HG03175 (cell line): ENCODE measurements at regions not wholly inside any gene's neighbourhood (a gene's known extent, or its start where the extent isn't known, plus 50 kb on each side); places are given as distances from the start of the nearest gene placed in this dataset.
A peak's percentile ranks its signal among the peaks of the same experiment; 100 is the strongest.
"Not testable (repeated sequence)": the region's sequence is repeated elsewhere in the genome, so short reads cannot be mapped to it uniquely, and the experiment has no call there.

ENCODE experiments used
- ATAC-seq: cut with Tn5 transposase; IDR thresholded peaks from one replicate; pipeline ENCODE4 v1.9.1; 2021; ENCODE audit warnings: mild to moderate bottlenecking, moderate library complexity; ENCODE audit not compliant: unreplicated experiment

DNA sequence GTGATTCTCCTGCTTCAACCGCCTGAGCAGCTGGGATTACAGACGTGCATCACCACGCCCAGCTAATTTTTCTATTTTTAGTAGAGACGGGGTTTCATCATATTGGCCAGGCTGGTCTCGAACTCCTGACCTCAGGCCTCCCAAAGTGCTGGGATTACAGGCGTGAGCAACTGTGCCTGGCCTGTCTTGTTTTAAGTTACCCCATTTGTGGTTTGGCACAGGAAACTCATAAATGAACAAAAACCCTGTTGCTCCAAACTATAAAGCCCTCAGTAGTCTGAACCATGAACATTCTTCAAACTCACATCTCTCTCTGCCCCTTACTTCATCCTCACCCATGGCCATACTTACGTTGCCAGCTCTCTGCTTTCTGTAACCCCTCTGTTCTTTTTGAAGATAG, 61.7 kb downstream of the RHOU start:
- ATAC-seq = not testable (repeated sequence)

DNA sequence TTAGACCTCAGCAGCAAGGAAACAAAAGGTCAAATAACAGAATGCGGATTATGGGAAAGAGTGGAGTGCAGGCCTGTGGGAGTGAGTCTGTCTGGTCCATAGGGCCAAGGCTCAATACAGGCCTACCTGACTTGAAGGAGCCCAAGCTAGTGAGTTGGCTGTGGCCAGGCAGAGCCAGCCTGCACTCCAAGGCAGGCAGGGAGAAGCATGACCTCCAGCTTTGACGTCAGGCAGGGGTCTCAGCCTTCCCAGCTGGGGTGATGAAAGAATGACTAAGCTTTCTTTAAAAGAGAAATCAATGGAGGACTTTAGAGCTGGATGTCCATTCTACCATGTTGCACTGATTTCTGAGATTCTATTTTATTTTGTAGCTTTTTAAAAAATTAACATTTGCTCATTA, 62.8 kb downstream of the RHOU start:
- ATAC-seq = no peak

DNA sequence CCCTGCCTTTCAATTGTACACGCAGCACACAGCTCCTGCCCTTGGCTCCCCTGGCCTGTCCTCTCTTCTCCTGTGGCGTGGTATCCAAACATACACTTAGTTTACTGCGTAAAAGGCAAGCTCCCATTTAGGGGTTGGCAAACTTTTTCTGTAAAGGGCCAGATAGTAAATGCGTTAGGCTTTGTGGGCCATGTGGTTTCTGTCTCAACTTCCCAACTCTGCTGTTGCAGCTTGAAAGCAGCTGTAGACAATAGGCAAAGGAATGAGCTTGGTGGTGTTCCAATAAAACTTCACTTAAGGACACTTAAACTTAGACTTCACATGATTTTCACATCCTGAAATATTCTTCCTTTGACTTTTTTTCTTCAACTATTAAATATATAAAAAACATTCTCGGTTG, 63.3 kb downstream of the RHOU start:
- ATAC-seq = no peak

DNA sequence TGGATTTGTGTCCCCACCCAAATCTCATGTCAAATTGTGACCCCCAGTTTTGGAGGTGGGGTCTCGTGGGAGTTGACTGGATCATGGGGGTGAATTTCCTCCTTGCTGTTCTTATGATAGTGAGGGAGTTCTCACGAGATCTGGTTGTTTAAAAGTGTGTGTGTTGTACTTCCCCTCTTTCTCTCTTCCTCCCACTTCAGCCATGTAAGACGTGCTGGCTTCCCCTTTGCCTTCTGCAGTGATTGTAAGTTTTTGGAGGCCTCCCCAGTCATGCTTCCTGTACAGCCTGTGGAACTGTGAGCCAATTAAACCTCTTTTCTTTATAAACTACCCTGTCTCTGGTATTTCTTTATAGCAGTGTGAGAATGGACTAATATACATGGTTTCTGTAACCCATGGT, 64.6 kb downstream of the RHOU start:
- no peak for ATAC-seq

DNA sequence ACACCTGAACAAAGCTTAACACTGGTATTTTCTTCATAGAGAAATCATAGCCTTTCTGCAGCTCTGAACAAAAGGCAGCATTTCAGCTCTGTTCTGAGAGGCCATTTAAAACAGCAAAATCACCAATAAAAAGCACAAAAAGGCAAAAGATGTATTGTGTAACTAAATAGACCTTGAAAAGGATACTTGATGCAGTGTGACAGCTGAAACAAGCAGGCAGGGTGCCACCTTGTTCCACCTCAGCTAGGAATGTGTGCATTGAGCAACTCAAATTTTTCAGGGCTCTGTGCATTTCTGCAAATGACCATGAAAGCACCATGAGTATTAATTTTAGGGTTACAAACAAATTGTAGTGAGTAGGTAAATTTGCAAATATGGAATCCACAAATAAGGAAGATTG, 65.8 kb downstream of the RHOU start:
- ATAC-seq = no peak

DNA sequence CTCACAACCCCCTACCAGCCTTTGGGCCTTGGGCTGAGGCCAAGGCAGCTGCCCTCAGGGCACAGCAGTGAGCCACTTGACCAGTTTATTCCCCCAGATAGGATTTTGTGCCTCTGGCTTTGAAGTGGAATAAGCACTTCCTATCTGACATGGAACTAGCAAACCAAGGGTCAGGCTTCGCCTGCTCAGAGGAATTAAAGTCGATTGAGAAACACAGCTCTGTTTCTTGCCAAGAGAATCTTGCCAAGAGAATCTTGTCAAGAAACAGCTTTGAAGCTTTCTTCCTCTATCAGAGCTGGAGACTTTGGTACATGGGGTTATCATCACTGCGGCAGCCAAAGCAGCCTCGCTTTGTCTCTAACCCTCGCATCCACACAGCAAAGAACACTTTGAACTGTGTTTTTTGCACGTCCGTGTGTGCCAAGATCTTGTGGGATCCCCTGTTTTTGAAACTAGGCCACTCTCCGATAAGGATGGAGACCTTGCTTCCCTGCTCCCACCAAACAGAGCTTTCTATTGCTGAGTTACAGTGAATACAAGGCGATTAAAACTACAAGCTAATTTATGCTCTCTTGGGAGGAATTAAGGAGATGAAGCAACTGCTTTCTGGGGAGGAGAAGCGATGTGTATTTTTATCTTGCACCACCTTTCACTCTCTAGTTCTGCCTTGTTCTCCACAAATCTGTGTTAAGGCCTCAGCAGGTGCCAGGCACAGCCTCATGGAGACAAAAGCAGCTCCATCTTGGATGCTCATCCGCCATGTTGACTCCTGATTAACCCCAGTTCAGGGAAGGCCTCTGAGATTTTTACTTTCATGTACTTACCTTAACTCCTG, 67.3 kb downstream of the RHOU start:
- no peak for ATAC-seq

DNA sequence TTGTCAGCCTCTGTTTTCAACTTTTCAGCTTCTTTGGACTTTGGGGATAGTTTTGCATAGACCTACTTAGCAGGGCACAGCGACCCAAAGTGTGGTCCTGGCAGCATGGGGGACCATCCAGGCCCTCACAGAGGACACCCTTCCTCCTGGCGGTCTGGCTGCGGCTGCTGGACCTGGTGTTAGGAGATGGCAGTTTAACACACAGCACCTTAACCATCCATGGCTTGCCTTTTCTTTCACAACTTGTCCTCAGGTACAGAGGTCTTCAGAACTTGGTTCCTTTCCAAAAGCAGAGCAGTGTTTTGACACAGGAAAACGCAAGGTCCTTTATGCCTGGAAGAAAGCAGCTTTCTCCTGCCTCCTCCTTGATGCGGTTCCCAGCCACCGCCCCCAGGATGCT, 68.1 kb downstream of the RHOU start:
- no peak for ATAC-seq

DNA sequence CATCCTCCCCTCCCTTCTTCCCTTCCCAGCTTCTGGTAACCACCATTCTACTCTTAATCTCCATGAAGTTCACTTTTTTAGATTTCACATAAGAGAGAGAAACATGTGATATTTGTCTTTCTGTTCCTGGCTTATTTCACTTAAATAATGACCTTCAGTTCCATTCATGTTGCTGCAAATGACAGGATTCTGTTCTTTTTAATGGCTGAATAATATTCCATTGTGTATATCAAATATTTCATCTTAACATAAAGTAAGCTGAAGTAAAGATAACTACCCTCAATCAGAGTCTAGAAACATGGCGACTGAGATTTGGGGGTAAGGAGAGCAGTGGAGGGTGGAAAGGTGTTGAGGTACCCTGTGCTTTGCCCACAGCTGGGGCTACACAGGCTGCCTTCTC, 68.9 kb downstream of the RHOU start:
- ATAC-seq = no peak

DNA sequence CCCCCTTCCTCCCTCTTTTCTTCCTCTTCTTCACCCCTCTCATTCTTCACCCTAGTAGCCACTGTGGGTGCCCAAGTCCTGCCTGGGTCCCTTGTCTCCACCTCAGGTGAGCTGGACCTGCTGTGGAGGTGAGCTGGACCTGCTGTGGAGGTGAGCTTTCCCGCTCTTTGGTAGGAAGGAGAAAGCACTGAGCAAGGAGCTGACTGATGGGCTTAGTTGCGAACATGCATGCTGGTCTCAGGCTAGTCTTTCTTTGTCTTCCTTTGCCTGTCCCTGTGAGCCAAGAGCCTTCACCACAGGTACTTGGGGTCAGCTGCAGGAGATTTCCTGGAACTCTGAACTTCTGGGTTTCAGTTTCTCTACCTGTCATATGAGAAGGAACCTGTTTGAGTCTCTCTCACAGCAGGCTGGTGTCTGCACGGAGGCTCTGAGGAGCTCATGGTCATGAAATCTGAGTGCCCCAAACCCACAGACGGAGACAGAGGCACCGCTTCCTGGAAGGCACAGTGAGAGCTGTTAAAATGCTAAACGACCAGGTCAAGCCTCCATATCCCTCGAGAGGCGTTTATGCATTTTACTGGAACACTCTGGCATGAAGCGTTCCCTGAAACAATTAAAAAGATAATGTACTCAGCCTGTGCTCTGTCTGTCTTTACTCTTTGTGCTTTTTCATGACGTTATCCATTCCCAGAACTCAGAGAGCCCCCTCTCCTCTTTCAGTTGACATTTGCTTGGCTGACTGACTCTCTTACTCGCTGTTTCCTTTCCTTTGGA, 69.5 kb downstream of the RHOU start:
- ATAC-seq = peak; percentile 66

DNA sequence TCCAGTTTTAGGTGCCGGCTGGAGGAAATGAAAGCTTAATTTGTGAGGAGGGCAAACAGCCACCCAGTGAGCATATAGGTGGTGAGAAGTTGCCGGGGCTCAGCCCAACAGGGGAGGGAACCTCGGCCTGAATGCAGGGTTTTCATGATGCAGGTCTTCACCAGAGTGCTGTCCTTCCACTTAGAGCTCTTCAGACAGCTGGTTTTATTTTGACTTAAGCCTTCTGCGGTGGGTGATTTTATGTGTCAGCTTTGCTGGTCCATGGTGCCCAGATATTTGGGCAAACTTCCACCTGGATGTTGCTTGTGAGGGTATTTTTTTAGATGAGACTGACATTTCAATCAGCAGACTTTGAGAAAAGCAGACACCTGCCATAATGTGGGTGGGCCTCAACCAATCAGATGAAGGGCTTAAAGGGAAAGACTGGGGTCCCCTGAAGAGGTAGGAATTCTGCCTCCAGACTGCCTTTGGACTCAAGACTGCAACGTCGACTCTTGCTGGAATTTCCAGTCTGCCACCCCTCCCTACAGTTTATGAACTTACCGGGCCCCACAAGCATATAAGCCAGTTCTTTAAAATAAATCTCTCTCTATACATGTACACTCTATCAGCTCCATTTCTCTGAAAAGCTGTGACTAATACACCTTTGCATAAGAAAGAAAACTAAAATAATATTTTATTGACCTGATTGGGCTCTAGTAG, 72.8 kb downstream of the RHOU start:
- ATAC-seq = no peak

DNA sequence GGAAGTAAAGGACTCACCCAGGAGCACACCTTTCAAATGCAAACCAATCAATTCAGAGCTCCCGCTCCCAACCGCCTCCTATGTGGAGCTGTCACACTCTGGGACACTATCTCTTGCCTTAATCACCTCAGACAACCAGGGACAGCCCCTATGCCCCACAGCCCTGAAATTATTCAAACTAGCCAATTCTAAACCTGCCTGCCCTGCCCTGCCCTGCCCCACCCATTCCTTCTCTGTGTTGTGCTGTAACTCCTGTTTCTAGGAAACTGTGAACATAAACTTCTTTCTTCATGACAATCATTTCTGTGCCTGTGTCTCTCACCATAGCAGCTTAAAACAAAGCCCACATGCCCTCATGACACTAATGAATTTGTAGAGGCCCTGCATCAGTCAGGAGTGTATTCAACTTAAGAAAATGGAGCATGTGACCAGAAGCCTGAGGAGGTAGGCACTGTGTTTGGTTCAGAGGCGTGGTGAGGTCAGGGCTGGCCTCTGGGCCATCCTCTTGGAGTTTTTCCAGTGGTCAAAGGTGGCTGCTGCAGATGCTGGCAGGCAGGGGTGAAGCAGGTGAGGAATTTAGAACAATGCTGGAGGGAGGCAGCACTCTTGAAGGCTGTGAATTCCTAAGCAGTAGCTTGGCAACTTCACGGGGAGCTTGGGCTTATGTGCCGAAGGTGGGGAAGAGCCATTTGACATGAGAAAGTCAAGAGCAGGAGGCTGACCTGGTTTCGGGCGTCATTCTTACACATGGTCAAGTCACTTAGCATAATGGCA, 74.5 kb downstream of the RHOU start:
- no peak for ATAC-seq

DNA sequence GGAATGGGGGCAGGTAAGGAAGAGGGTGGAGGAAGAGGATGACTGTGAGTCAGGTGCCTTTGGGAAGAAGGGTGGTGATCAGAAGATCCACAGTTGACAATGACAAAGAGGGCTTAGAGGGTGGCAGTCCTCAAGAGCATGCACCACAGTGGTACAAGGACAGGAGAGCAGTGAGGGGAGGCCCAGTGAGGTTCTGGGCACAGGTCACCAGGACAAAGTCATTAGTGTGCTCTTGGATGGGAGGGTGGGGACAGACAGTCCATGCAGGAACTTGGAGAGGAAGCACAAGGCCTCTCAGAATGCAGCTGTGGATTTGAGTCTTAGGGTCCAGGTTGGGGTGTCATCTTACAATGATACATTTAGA, 75.1 kb downstream of the RHOU start:
- no peak for ATAC-seq

DNA sequence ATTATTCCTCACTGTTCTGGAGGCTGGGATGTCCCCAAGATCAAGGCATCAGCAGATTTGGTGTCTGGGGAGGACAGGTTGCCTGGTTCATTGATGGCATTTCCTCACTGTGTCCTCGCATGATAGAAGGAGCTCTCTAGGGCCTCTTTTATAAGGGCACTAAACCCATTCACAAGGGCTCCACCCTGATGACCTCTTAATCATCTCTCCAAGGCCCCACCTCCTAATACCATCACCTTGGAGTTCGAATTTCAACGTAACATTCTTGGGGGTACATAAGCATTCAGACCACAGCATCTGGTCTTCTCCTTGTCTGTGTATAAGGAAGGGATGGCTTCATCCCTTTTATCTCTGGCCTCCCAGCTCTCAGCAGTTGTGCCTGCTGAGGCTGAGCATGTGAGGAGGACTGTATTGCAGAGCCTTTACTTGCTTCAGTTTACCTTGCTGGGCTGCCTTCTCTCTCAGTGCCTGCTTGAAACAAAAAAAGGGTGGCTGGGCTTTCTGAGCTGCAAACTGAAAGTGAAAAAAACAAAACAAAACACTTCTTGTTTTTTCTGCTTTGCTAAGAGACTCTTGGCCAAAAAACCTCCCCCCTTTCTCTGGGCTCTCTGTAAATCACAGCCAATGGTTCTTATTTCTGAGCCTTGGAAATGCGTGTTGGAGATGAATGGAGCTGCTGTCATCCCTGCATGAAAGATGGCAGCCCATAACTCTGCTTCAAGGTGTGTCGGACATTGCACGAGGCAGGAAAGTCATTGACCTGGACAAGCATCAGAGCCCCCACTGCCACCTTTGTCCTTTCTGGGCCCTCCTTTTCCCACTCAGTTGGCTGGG, 75.8 kb downstream of the RHOU start:
- ATAC-seq = peak; percentile 79

DNA sequence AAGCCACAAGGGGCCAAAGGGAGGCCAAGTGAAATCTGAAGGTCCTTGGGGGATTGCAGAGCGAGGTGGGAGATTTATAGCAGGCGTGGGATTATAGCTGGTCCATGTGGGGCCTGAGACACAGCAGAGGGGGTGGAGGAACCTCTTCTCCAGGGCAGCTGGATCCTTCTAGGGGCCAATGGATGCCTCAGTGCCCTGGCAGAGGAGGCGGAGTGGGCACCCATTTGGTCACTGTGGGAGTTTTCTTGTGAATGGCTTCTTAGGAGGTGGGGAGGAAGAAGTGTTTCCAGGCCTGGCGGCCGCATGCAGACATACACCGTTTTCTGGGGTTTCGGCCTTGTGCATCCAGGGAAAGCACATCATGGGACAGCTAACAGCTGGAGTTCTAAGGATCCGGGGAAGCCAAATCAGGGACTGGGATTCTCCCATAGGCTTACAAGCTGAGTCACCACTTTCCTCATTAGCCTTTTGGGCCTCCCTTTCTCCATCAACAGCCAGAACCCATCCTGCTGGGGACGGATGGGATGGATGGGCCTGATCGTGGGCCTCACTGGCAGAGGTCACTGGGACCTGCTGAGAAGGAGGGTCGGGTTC, 76.5 kb downstream of the RHOU start:
- ATAC-seq = no peak

DNA sequence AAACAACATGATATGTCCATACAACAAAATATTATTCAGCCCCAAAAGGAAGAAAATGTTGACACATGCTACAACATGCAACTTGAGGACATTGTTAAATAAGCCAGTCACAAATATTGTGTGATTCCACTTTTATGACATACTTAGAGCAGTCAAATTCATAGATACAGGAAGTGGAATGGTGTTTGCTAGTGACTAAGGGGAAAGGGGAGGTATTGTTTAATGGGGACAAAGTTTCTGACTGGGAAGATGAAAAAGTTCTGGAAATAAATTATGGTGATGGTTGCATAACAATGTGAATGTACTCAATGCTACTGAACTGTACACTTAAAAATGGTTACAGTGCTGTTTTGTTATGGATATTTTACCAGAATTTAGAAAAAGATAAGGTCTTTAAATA, 77.7 kb downstream of the RHOU start:
- no peak for ATAC-seq

DNA sequence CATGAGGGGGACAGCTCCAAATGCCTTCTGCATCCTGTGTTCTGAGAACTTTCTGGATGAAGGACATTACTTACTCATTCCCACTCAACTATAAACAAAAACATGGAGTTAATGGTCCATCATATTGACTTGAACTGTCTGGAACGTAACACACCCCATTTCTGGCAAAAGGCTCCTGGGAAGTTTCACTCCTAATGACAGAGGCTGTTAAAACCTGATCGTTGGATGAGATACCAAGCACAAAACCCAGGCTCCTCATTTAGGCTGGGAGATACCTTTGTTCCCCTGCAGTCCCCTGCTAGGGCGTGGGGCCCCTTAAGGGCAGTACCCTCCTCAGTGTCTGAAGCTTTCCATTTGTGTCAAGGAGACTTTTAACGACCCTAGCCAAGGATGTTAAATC, 78.9 kb downstream of the RHOU start:
- no peak for ATAC-seq

DNA sequence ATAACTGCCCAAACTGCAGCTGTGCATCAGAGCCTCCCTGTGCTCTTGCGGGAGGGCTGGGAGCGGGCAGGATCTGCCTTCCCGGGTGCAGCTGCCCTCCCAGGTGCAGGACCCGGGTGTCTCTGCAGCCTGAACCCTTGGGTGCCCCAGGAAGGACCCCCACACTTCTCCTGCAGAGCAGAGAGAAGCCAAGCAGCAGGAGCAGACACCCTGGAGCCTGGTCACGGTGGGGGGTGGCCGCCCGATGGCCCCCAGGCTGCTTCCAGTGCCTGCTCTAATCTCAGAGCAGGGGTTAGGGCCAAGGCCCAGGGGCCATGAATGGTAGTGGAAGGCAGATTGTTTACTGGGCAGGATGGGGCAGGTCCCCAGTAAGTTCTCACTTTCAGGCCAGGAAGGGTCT, 83.0 kb downstream of the RHOU start:
- no peak for ATAC-seq

DNA sequence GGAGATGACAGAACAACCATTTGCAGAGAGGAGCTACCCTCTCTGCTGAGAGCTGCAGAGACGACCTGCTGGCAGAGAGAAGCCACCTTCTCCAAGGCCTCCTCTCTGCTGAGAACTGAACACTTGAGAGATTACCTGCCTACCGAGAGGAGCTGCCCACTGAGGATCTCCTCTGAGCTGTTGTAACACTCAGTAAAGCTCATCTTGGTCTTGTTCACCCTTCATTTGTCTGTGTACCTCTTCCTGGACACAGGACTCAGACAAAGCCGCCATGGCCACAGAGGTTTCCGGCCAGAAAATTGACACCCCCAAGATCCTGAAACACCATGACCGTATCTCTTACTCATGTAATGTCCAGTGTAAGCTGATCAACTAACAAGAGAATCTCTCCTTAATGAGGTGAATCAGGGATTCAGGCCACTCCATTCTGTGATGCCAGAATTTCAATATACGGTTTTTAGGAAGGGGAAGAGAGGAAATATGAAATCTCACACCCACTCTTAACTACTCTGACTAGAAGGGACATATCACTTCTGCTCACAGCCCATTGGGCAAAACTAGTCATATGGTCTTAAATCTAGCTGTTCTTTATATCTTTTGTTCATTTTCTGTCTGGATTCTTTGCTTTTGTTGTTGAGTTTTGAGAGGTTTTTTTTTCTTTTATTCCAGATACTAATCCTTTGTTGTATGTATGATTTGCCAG, 83.8 kb downstream of the RHOU start:
- ATAC-seq = no peak

DNA sequence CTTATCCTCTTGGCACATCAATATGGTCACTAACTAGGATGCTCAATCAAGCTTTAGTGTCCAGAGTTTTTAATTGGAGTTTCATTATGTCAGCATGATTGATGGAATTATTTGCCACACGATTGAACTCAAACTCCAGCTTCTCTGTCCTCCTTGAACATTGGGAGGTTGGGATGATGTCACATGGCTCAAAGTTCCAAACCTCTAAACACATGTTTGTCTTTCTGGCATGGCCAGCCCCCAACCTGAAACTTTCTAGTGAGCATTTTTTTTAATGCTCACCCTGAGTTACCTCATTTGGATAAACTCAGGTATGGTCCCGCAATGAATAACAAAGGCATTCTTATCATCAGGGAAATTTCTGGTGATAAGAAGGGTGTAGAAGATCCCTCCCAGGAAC, 86.0 kb downstream of the RHOU start:
- no peak for ATAC-seq
